ENCODE measurements at regions not wholly inside any gene's neighbourhood (a gene's known extent, or its start where the extent isn't known, plus 50 kb on each side); places are given as distances from the start of the nearest gene placed in this dataset.

GRCh38 chr2:238711346-238711745, 136.5 kb upstream of the TWIST2 start:
- Histone ChIP-seq H3K4me2 (ENCODE audit: extremely low read depth, insufficient read depth, low read length) (no peak overlapping the region), H3K36me3 (ENCODE audit: control insufficient read depth, insufficient read depth, low read length) (no peaks in the 10 kb centered on the region), H3K79me2 (ENCODE audit: control insufficient read depth, insufficient read depth, low read length) (no peaks in the 10 kb centered on the region), H3K4me3 (replicated peaks in 1 of 4; ENCODE audit: control extremely low read depth in 1 of 4, insufficient read depth in 1 of 4, low read depth in 3 of 4, low read length in 4 of 4) (no peak overlapping the region), H2AFZ (ENCODE audit: low read length) (no peak overlapping the region), H3K27me3 (ENCODE audit: control insufficient read depth, insufficient read depth, low read length) (no peaks in the 10 kb centered on the region), H3K9ac (ENCODE audit: insufficient read depth, low read length) (no peak overlapping the region), H3K4me1 (ENCODE audit: control insufficient read depth, extremely low read depth, insufficient read depth, low read length) (no peaks in the 10 kb centered on the region), H3K27ac (ENCODE audit: insufficient read depth, low read length) (no peak overlapping the region), H4K20me1 (ENCODE audit: control insufficient read depth, extremely low read depth, insufficient read depth, low read length) (no peaks in the 10 kb centered on the region), H3K9me3 (ENCODE audit: control insufficient read depth, insufficient read depth, low read depth, low read length) (no peaks in the 10 kb centered on the region)
- no peak for TF ChIP-seq EZH2 (IDR thresholded peaks at IDR 0.05; ENCODE audit: low read length, missing control alignments)
- no peak for TF ChIP-seq CTCF (conservative IDR thresholded peaks at IDR 0.05 in 1 of 2, IDR thresholded peaks at IDR 0.05 in 1 of 2; ENCODE audit: low read depth in 1 of 2, low read length in 2 of 2)
- no peak for DNase-seq (ENCODE audit: low read depth in 2 of 2)

GRCh38 chr2:238712011-238712410, 135.9 kb upstream of the TWIST2 start:
- no peak overlapping the region for H3K4me2 ChIP-seq (ENCODE audit: extremely low read depth, insufficient read depth, low read length)
- H2AFZ ChIP-seq (ENCODE audit: low read length), result no peak overlapping the region
- H4K20me1 ChIP-seq (ENCODE audit: control insufficient read depth, extremely low read depth, insufficient read depth, low read length), result no peaks in the 10 kb centered on the region
- no peak overlapping the region for H3K4me3 ChIP-seq (replicated peaks in 1 of 4; ENCODE audit: control extremely low read depth in 1 of 4, insufficient read depth in 1 of 4, low read depth in 3 of 4, low read length in 4 of 4)
- TF ChIP-seq EZH2 (IDR thresholded peaks at IDR 0.05; ENCODE audit: low read length, missing control alignments), result no peak
- TF ChIP-seq CTCF (conservative IDR thresholded peaks at IDR 0.05 in 1 of 2, IDR thresholded peaks at IDR 0.05 in 1 of 2; ENCODE audit: low read depth in 1 of 2, low read length in 2 of 2), result no peak
- H3K27ac ChIP-seq (ENCODE audit: insufficient read depth, low read length), result no peak overlapping the region
- H3K4me1 ChIP-seq (ENCODE audit: control insufficient read depth, extremely low read depth, insufficient read depth, low read length), result no peaks in the 10 kb centered on the region
- DNase-seq (ENCODE audit: low read depth in 2 of 2), result no peak
- H3K36me3 ChIP-seq (ENCODE audit: control insufficient read depth, insufficient read depth, low read length), result no peaks in the 10 kb centered on the region
- H3K27me3 ChIP-seq (ENCODE audit: control insufficient read depth, insufficient read depth, low read length), result no peaks in the 10 kb centered on the region
- H3K79me2 ChIP-seq (ENCODE audit: control insufficient read depth, insufficient read depth, low read length), result no peaks in the 10 kb centered on the region
- H3K9ac ChIP-seq (ENCODE audit: insufficient read depth, low read length), result no peak overlapping the region
- H3K9me3 ChIP-seq (ENCODE audit: control insufficient read depth, insufficient read depth, low read depth, low read length), result no peaks in the 10 kb centered on the region

- Histone ChIP-seq H4K20me1 (ENCODE audit: control insufficient read depth, extremely low read depth, insufficient read depth, low read length) (no peaks in the 10 kb centered on the region), H3K79me2 (ENCODE audit: control insufficient read depth, insufficient read depth, low read length) (no peaks in the 10 kb centered on the region), H3K9ac (ENCODE audit: insufficient read depth, low read length) (no peak overlapping the region), H3K4me1 (ENCODE audit: control insufficient read depth, extremely low read depth, insufficient read depth, low read length) (no peaks in the 10 kb centered on the region), H3K9me3 (ENCODE audit: control insufficient read depth, insufficient read depth, low read depth, low read length) (no peaks in the 10 kb centered on the region), H3K27me3 (ENCODE audit: control insufficient read depth, insufficient read depth, low read length) (no peaks in the 10 kb centered on the region), H3K27ac (ENCODE audit: insufficient read depth, low read length) (no peak overlapping the region), H3K36me3 (ENCODE audit: control insufficient read depth, insufficient read depth, low read length) (no peaks in the 10 kb centered on the region), H3K4me2 (ENCODE audit: extremely low read depth, insufficient read depth, low read length) (no peak overlapping the region), H2AFZ (ENCODE audit: low read length) (no peak overlapping the region), H3K4me3 (replicated peaks in 1 of 4; ENCODE audit: control extremely low read depth in 1 of 4, insufficient read depth in 1 of 4, low read depth in 3 of 4, low read length in 4 of 4) (no peak overlapping the region)
- TF ChIP-seq CTCF (conservative IDR thresholded peaks at IDR 0.05 in 1 of 2, IDR thresholded peaks at IDR 0.05 in 1 of 2; ENCODE audit: low read depth in 1 of 2, low read length in 2 of 2) (no peak), EZH2 (IDR thresholded peaks at IDR 0.05; ENCODE audit: low read length, missing control alignments) (no peak)
- DNase-seq (ENCODE audit: low read depth in 2 of 2), result no peak
Observed at GRCh38 chr2:238713198-238713826, 134.6 kb upstream of the TWIST2 start.

Data from fibroblast of lung (primary cell).